HepG2 (cell line): ENCODE measurements at regions not wholly inside any gene's neighbourhood (a gene's known extent, or its start where the extent isn't known, plus 50 kb on each side); places are given as distances from the start of the nearest gene placed in this dataset.
A peak's percentile ranks its signal among the peaks of the same experiment; 100 is the strongest.

Experiments used
- ATAC-seq: fragments of 200-7000 bp; cut with Tn5 transposase; 3 replicates; pipeline ENCODE4 v1.9.1; 2020; ENCODE audit warnings: mild to moderate bottlenecking, moderate library complexity
- BruUV-seq: library from RNA; stranded (reverse); fragments of 400-500 nt; replicated peaks from 2 replicates; lab custom pipeline; 2021; lab: Mats Ljungman, UMichigan
- CTCF ChIA-PET: fragments of 300-600 bp; formaldehyde crosslinking; extraction: SDS; loops from one replicate; lab custom pipeline; 2021; ENCODE audit warnings: low total read pairs, inconsistent platforms, low intra/inter-chr PET ratio; lab: Yijun Ruan, JAX
- POLR2A ChIA-PET: fragments of 350-600 bp; sonication (Branson Sonifier 250); formaldehyde crosslinking; loops from one replicate; lab custom pipeline; 2020; ENCODE audit warnings: antibody characterized with exemption, inconsistent platforms; lab: Yijun Ruan, JAX
- DNase-seq: peaks from one replicate; pipeline ENCODE4 v3.0.0-alpha.2; 2015; ENCODE audit warnings: low spot score
- FAIRE-seq: peaks from 3 replicates; lab custom pipeline; 2011; peaks lifted over from hg19 to GRCh38; lab: Jason Lieb, UNC
- H2AFZ ChIP-seq: one replicate; pipeline ENCODE4 v1.6.1; 2011; ENCODE audit warnings: low read length, inconsistent platforms
- H3K27ac ChIP-seq: fragments of 300-600 bp; 3 replicates; pipeline ENCODE4 v1.8.0; 2011; ENCODE audit warnings: mixed run types, mild to moderate bottlenecking, mixed read lengths, low read length, inconsistent platforms; ENCODE audit not compliant: insufficient read depth; ENCODE audit errors: extremely low read length
- H3K27me3 ChIP-seq, 2 experiments: fragments of 200-600 bp in 1 of 2; 2 replicates in 1 of 2; 3 replicates in 1 of 2; pipeline versions ENCODE4 v1.6.0 to v1.8.0; 2011; ENCODE audit warnings: low read length in 2 of 2, mild to moderate bottlenecking in 2 of 2, moderate library complexity in 2 of 2, inconsistent platforms in 1 of 2; ENCODE audit not compliant: insufficient read depth in 2 of 2, control insufficient read depth in 1 of 2
- H3K36me3 ChIP-seq, 2 experiments: fragments of 200-600 bp in 1 of 2; replicated peaks in 1 of 2; 2 replicates in 1 of 2; 3 replicates in 1 of 2; pipeline versions ENCODE4 v1.5.1 to v1.8.0; 2011; ENCODE audit warnings: low read length in 2 of 2, inconsistent platforms in 1 of 2; ENCODE audit not compliant: insufficient read depth in 2 of 2, control insufficient read depth in 1 of 2
- H3K4me1 ChIP-seq: 2 replicates; pipeline ENCODE4 v1.5.1; 2012; ENCODE audit warnings: low read length, inconsistent platforms; ENCODE audit not compliant: insufficient read depth
- H3K4me2 ChIP-seq: 2 replicates; pipeline ENCODE4 v1.6.0; 2011; ENCODE audit warnings: low read depth, low read length, inconsistent platforms
- H3K4me3 ChIP-seq, 3 experiments: fragments of 200-600 bp in 1 of 3; sonication (generic), shearing (Covaris generic) in 1 of 3; replicated peaks in 1 of 3; 2 replicates each; pipeline ENCODE4 v1.5.1; 2011 to 2016; ENCODE audit warnings: low read length in 3 of 3, inconsistent platforms in 2 of 3, low read depth in 2 of 3, mild to moderate bottlenecking in 2 of 3, control low read depth in 1 of 3, mixed read lengths in 1 of 3; ENCODE audit not compliant: insufficient read depth in 1 of 3
- H3K79me2 ChIP-seq: one replicate; pipeline ENCODE4 v1.6.1; 2011; ENCODE audit warnings: low read length, inconsistent platforms; ENCODE audit not compliant: insufficient read depth
- H3K9ac ChIP-seq: 2 replicates; pipeline ENCODE4 v1.6.0; 2011; ENCODE audit warnings: mild to moderate bottlenecking, low read depth, low read length, inconsistent platforms; ENCODE audit not compliant: insufficient read depth
- H3K9me3 ChIP-seq: 2 replicates; pipeline ENCODE4 v1.5.1; 2012; ENCODE audit warnings: mild to moderate bottlenecking, low read length
- H4K20me1 ChIP-seq: 2 replicates; pipeline ENCODE4 v1.6.0; 2011; ENCODE audit warnings: inconsistent platforms, mild to moderate bottlenecking, low read length, moderate library complexity; ENCODE audit not compliant: insufficient read depth
- ATAD3A ChIP-seq: sonication (generic); formaldehyde crosslinking; IDR thresholded peaks from 2 replicates; pipeline ENCODE4 v1.4.0; 2020; ENCODE audit warnings: missing genetic modification reagents
- EHMT2 ChIP-seq: fragments of 200-600 bp; sonication (generic); IDR thresholded peaks from 2 replicates; pipeline ENCODE4 v1.7.0; 2017; ENCODE audit warnings: antibody characterized with exemption, low read depth, low read length, borderline replicate concordance
- HMG20A ChIP-seq: IDR thresholded peaks from 2 replicates; pipeline ENCODE4 v1.6.1; 2016; ENCODE audit warnings: borderline replicate concordance
- HNF4A ChIP-seq: sonication (generic); formaldehyde crosslinking; IDR thresholded peaks from 2 replicates; pipeline ENCODE4 v1.4.0; 2020; ENCODE audit warnings: missing genetic modification reagents
- HNRNPK ChIP-seq: fragments of 200-400 bp; formaldehyde crosslinking; IDR thresholded peaks from 2 replicates; pipeline ENCODE4 v1.6.1; 2018; ENCODE audit warnings: low read length, low read depth, moderate library complexity, mild to moderate bottlenecking; ENCODE audit not compliant: poor library complexity, severe bottlenecking
- KDM5B ChIP-seq: sonication (generic); formaldehyde crosslinking; IDR thresholded peaks from 2 replicates; pipeline ENCODE4 v1.4.0; 2020; ENCODE audit warnings: missing genetic modification reagents, mild to moderate bottlenecking, borderline replicate concordance
- MZF1 ChIP-seq: sonication (generic); formaldehyde crosslinking; IDR thresholded peaks from 2 replicates; pipeline ENCODE4 v1.8.1; 2023; ENCODE audit warnings: mild to moderate bottlenecking, missing genetic modification reagents, borderline replicate concordance
- RFX5 ChIP-seq: IDR thresholded peaks from 2 replicates; pipeline ENCODE4 v1.6.1; 2011; ENCODE audit warnings: low read depth, low read length, improper control_type of control experiment
- SMAD1 ChIP-seq: sonication (generic); formaldehyde crosslinking; IDR thresholded peaks from 2 replicates; pipeline ENCODE4 v1.4.0; 2020; ENCODE audit warnings: missing genetic modification reagents, low read depth, mild to moderate bottlenecking, borderline replicate concordance
- TAF15 ChIP-seq: fragments of 200-400 bp; formaldehyde crosslinking; IDR thresholded peaks from one replicate; pipeline ENCODE4 v1.6.1; 2018; ENCODE audit warnings: mild to moderate bottlenecking, low read depth, low read length; ENCODE audit not compliant: poor library complexity, severe bottlenecking
- ZBTB8A ChIP-seq: sonication (generic); formaldehyde crosslinking; IDR thresholded peaks from 2 replicates; pipeline ENCODE4 v1.4.0; 2020; ENCODE audit warnings: mild to moderate bottlenecking, low read depth, missing genetic modification reagents, borderline replicate concordance
- ZNF367 ChIP-seq: sonication (generic); formaldehyde crosslinking; IDR thresholded peaks from 2 replicates; pipeline ENCODE4 v1.4.0; 2020; ENCODE audit warnings: missing genetic modification reagents, borderline replicate concordance
- ZNF44 ChIP-seq: sonication (generic); formaldehyde crosslinking; IDR thresholded peaks from 2 replicates; pipeline ENCODE4 v1.5.1; 2020; ENCODE audit warnings: mild to moderate bottlenecking, missing genetic modification reagents
- ZNF570 ChIP-seq: sonication (generic); formaldehyde crosslinking; IDR thresholded peaks from 2 replicates; pipeline ENCODE4 v1.4.0; 2020; ENCODE audit warnings: mild to moderate bottlenecking, missing genetic modification reagents, borderline replicate concordance
- ZNF670 ChIP-seq: sonication (generic); formaldehyde crosslinking; IDR thresholded peaks from 2 replicates; pipeline ENCODE4 v1.8.0; 2022; ENCODE audit warnings: mild to moderate bottlenecking, missing genetic modification reagents, borderline replicate concordance
- ZNF788 ChIP-seq: sonication (generic); formaldehyde crosslinking; IDR thresholded peaks from 2 replicates; pipeline ENCODE4 v1.5.0; 2020; ENCODE audit warnings: mild to moderate bottlenecking, missing genetic modification reagents, borderline replicate concordance
- WGBS: methylation state at CpG from one replicate; pipeline ENCODE4 v1.1.6; 2017; ENCODE audit warnings: low lambda C conversion rate; 5-methylcytosine and 5-hydroxymethylcytosine counted together
- in situ Hi-C: cut with HindIII; loops from 2 replicates; pipeline ENCODE4 v1.10.0; 2017; ENCODE audit warnings: low pct_unique_long_range_greater_than_20kb; ENCODE audit not compliant: extremely low pct_ligation_motif_present
- intact Hi-C: fragments of 100-400 bp; cut with micrococcal nuclease; formaldehyde crosslinking; loops from one replicate; pipeline ENCODE4 v1.10.0; 2022; ENCODE audit not compliant: unreplicated experiment
- TF ChIP-seq, protein P1 (sequence below): conservative IDR thresholded peaks from 2 replicates; pipeline ENCODE4 v1.6.1; 2018; ENCODE audit warnings: missing genetic modification reagents
- TF ChIP-seq, protein P2 (sequence below): sonication (generic); formaldehyde crosslinking; conservative IDR thresholded peaks from 2 replicates; pipeline ENCODE4 v1.5.0; 2020; ENCODE audit warnings: missing genetic modification reagents
- TF ChIP-seq, protein P3 (sequence below): sonication (generic); formaldehyde crosslinking; IDR thresholded peaks from 2 replicates; pipeline ENCODE4 v1.5.1; 2020; ENCODE audit warnings: mild to moderate bottlenecking, missing genetic modification reagents, moderate library complexity

DNA sequence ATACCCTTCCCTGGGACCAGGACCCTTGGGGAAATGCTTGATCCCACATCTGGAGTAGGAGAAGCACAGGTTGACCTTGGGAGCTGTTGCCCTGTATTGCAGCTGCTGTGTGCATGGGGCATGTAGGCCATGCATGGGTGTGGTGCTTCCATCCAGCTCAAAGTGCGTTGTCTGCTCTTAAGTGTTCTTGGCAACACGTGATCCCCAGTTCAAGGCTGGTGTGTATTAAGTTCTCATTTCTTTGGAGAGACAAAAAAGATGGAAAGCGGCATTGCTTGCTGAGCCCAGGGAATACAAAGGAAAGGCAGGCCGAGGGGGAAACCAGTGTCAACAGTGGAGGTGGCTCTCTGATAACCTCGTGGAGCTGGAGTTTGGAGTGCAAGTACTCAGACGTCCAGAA is 110.7 kb downstream of the RTP5 start:
- H3K36me3 ChIP-seq = no peaks in the 10 kb centered on the region
- FAIRE-seq = peak; percentile 37
- in situ Hi-C loops (no loop called here), intact Hi-C loops (no loop called here)
- H3K27me3 ChIP-seq = peaks cover 4 to 34% of the 10 kb centered on the region in 2 experiments; a peak in 3 of 5 replicates
- 7% methylated on average over 6 of the region's 6 CpGs for WGBS
- no peaks in the 10 kb centered on the region for H4K20me1 ChIP-seq
- no TSS peak for BruUV-seq
- DNase-seq = no peak
- no peak overlapping the region for H3K4me2 ChIP-seq
- H3K4me3 ChIP-seq = no peak overlapping the region
- peaks cover 13% of the 10 kb centered on the region for H3K4me1 ChIP-seq
- no peak overlapping the region for H3K9ac ChIP-seq
- POLR2A ChIA-PET = no interaction called here
- H3K27ac ChIP-seq = no peak overlapping the region
- H3K9me3 ChIP-seq = no peaks in the 10 kb centered on the region
- no peaks in the 10 kb centered on the region for H3K79me2 ChIP-seq
- CTCF ChIA-PET = no interaction called here
- H2AFZ ChIP-seq = no peak overlapping the region
- peak; percentile 40 for ATAC-seq
- TF ChIP-seq HMG20A = no peak
- TF ChIP-seq, protein P1, sequence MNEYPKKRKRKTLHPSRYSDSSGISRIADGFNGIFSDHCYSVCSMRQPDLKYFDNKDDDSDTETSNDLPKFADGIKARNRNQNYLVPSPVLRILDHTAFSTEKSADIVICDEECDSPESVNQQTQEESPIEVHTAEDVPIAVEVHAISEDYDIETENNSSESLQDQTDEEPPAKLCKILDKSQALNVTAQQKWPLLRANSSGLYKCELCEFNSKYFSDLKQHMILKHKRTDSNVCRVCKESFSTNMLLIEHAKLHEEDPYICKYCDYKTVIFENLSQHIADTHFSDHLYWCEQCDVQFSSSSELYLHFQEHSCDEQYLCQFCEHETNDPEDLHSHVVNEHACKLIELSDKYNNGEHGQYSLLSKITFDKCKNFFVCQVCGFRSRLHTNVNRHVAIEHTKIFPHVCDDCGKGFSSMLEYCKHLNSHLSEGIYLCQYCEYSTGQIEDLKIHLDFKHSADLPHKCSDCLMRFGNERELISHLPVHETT = no peak
- TF ChIP-seq, protein P2, sequence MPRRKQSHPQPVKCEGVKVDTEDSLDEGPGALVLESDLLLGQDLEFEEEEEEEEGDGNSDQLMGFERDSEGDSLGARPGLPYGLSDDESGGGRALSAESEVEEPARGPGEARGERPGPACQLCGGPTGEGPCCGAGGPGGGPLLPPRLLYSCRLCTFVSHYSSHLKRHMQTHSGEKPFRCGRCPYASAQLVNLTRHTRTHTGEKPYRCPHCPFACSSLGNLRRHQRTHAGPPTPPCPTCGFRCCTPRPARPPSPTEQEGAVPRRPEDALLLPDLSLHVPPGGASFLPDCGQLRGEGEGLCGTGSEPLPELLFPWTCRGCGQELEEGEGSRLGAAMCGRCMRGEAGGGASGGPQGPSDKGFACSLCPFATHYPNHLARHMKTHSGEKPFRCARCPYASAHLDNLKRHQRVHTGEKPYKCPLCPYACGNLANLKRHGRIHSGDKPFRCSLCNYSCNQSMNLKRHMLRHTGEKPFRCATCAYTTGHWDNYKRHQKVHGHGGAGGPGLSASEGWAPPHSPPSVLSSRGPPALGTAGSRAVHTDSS (CRISPR knock-in tag) = no peak
- TF ChIP-seq, protein P3, sequence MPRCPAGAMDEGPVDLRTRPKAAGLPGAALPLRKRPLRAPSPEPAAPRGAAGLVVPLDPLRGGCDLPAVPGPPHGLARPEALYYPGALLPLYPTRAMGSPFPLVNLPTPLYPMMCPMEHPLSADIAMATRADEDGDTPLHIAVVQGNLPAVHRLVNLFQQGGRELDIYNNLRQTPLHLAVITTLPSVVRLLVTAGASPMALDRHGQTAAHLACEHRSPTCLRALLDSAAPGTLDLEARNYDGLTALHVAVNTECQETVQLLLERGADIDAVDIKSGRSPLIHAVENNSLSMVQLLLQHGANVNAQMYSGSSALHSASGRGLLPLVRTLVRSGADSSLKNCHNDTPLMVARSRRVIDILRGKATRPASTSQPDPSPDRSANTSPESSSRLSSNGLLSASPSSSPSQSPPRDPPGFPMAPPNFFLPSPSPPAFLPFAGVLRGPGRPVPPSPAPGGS (CRISPR knock-in tag) = no peak
- 0 out of 2 replicates have a peak, but pooled peaks have one; percentile 32 for TF ChIP-seq RFX5
- TF ChIP-seq ZNF670 = no peak
- TF ChIP-seq ATAD3A (CRISPR knock-in tag) = no peak
- TF ChIP-seq KDM5B (CRISPR knock-in tag) = no peak
- TF ChIP-seq SMAD1 (CRISPR knock-in tag) = no peak
- no peak for TF ChIP-seq EHMT2
- no peak for TF ChIP-seq MZF1
- no peak for TF ChIP-seq TAF15
- TF ChIP-seq ZNF44 (CRISPR knock-in tag) = no peak
- peak; percentile 21 for TF ChIP-seq HNRNPK
- TF ChIP-seq ZNF570 (CRISPR knock-in tag) = no peak
- no peak for TF ChIP-seq ZBTB8A (CRISPR knock-in tag)
- no peak for TF ChIP-seq ZNF367 (CRISPR knock-in tag)
- peak; percentile 14; the same call in 1 of the 2 replicates for TF ChIP-seq HNF4A (CRISPR knock-in tag)
- TF ChIP-seq ZNF788 (CRISPR knock-in tag) = no peak
